Sigmoid colon (tissue), 4 donors: ENCODE measurements at regions not wholly inside any gene's neighbourhood (a gene's known extent, or its start where the extent isn't known, plus 50 kb on each side); places are given as distances from the start of the nearest gene placed in this dataset.
A peak's percentile ranks its signal among the peaks of the same experiment; 100 is the strongest.

Experiments used
- CTCF ChIP-seq, 4 experiments: fragments of 450-650 bp in 3 of 4; fragments of 200-600 bp in 1 of 4; IDR thresholded peaks; one replicate each; pipeline ENCODE4 v1.5.1; 2016 to 2019; ENCODE audit warnings: antibody characterized with exemption in 4 of 4, mild to moderate bottlenecking in 3 of 4, moderate library complexity in 2 of 4
- POLR2AphosphoS5 ChIP-seq, 4 donors: sonication (generic); formaldehyde crosslinking; IDR thresholded peaks; one replicate each; pipeline ENCODE4 v1.6.1; 2017; ENCODE audit warnings: antibody characterized with exemption in 4 of 4

DNA sequence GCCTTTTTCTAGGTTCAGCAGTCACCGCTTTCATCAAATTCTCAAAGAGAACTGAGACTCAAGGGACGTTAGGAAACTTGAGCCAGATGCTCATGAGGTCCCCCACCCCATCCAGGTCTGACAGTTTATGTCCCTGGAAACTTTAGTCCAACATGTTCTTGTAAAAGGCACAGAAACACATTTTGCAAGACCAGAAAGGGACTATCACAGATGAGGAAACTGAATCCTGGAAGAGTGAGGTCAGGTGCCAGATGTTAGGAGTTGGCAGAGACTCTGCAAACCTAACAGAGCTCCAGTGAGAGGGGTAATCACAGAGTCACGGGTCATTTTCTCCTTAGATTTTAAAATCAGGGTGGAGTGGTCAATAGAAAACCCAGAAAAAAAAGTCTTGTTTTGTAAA, 76.6 kb downstream of the RDH14 start:
- TF ChIP-seq CTCF (IDR thresholded peaks at IDR 0.05): no peak
- peak; percentile 11 to 59 (median 32) for TF ChIP-seq POLR2AphosphoS5 (IDR thresholded peaks at IDR 0.05)
